Adrenal gland (tissue), 9 donors: ENCODE measurements at regions not wholly inside any gene's neighbourhood (a gene's known extent, or its start where the extent isn't known, plus 50 kb on each side); places are given as distances from the start of the nearest gene placed in this dataset.

Experiments used
- DNase-seq, 7 donors: peaks; one replicate each; pipeline ENCODE4 v3.0.0-alpha.2; 2019 to 2020
- H3K27ac ChIP-seq, 5 donors: fragments of 200-600 bp; sonication (generic) in 4 of 5; 1 replicate in 3 of 5; 2 replicates in 2 of 5; pipeline versions ENCODE4 v1.5.1 to v1.8.0; 2016 to 2020; ENCODE audit warnings: mild to moderate bottlenecking in 1 of 5
- H3K27me3 ChIP-seq: fragments of 200-600 bp; 2 replicates; pipeline ENCODE4 v1.8.0; 2021
- H3K36me3 ChIP-seq, 2 donors: fragments of 200-600 bp; replicated peaks in 1 of 2; 1 replicate in 1 of 2; 2 replicates in 1 of 2; pipeline versions ENCODE4 v1.5.1 to v1.8.0; 2018 to 2022
- H3K4me1 ChIP-seq, 2 donors: fragments of 200-600 bp; replicated peaks in 1 of 2; 1 replicate in 1 of 2; 2 replicates in 1 of 2; pipeline versions ENCODE4 v1.5.1 to v1.8.0; 2018 to 2021
- H3K4me3 ChIP-seq, 4 donors: fragments of 200-600 bp; sonication (generic) in 3 of 4; one replicate each; pipeline ENCODE4 v1.5.1; 2016 to 2018
- H3K9me3 ChIP-seq, 3 donors: fragments of 200-600 bp; sonication (generic) in 1 of 3; replicated peaks in 1 of 3; 1 replicate in 2 of 3; 2 replicates in 1 of 3; pipeline versions ENCODE4 v1.5.1 to v1.8.0; 2016 to 2021
- CTCF ChIP-seq, 6 experiments: fragments of 450-650 bp in 4 of 6; fragments of 200-600 bp in 2 of 6; sonication (generic) in 1 of 6; IDR thresholded peaks; 1 replicate in 5 of 6; 2 replicates in 1 of 6; pipeline versions ENCODE4 v1.5.1 to v1.8.0; 2016 to 2021; ENCODE audit warnings: antibody characterized with exemption in 6 of 6, mild to moderate bottlenecking in 2 of 6, moderate library complexity in 1 of 6
- POLR2A ChIP-seq, 2 donors: fragments of 450-650 bp; IDR thresholded peaks; one replicate each; pipeline ENCODE4 v1.6.1; 2017; ENCODE audit warnings: antibody characterized with exemption in 2 of 2, mild to moderate bottlenecking in 2 of 2, moderate library complexity in 1 of 2
- WGBS, 4 donors: extraction: QIAGEN DNeasy Blood & Tissue Kit in 2 of 4; methylation state at CpG; one replicate each; pipeline versions ENCODE4 v1.1.5 to v1.1.7; 2013 to 2017; 5-methylcytosine and 5-hydroxymethylcytosine counted together
- intact Hi-C, 2 donors: fragments of 100-400 bp; cut with DNase I; formaldehyde crosslinking; loops; one replicate each; pipeline versions ENCODE4 v1.14.1 to v1.15.0; 2022 to 2023
- donor health status: healthy with polysubstance abuse.
- donor health status: Bipolar disorder and iron deficiency.
- donor health status: DM: yes; HTN: yes; CAD: no.
- donor health status: DM: no; HTN: no; CAD: no.
- donor health status: DM: no; HTN: no; CAD: no.

GRCh38 chr2:126299469-126299976 is 356.4 kb upstream of the GYPC start:
- H3K4me3 ChIP-seq, result no peak overlapping the region
- H3K27ac ChIP-seq, result no peak overlapping the region
- H3K4me1 ChIP-seq, result no peaks in the 10 kb centered on the region
- no peak for DNase-seq
- no peak for TF ChIP-seq POLR2A (IDR thresholded peaks at IDR 0.05)
- TF ChIP-seq CTCF (IDR thresholded peaks at IDR 0.05), result no peak
- WGBS, 4 donors, result 86 to 96% (median 89%) methylated on average over 2 of the region's 2 CpGs
- no peaks in the 10 kb centered on the region for H3K36me3 ChIP-seq
- H3K27me3 ChIP-seq, result no peaks in the 10 kb centered on the region
- intact Hi-C loops, result no loop called here
- no peaks in the 10 kb centered on the region for H3K9me3 ChIP-seq

- Histone ChIP-seq H3K27me3 (no peaks in the 10 kb centered on the region), H3K4me1 (no peaks in the 10 kb centered on the region), H3K36me3 (no peaks in the 10 kb centered on the region), H3K9me3 (no peaks in the 10 kb centered on the region), H3K4me3 (no peak overlapping the region), H3K27ac (no peak overlapping the region)
- intact Hi-C loops, result no loop called here
- WGBS, 4 donors, result 62 to 88% (median 82%) methylated on average over 1 of the region's 1 CpG
- no peak for DNase-seq
- no peak for TF ChIP-seq CTCF (IDR thresholded peaks at IDR 0.05)
- TF ChIP-seq POLR2A (IDR thresholded peaks at IDR 0.05), result no peak
Observed at GRCh38 chr2:126300348-126300747, 355.6 kb upstream of the GYPC start.

- intact Hi-C loops, result no loop called here
- TF ChIP-seq CTCF (IDR thresholded peaks at IDR 0.05), result no peak
- no peak for TF ChIP-seq POLR2A (IDR thresholded peaks at IDR 0.05)
- 39 to 50% (median 46%) methylated on average over 3 of the region's 3 CpGs for WGBS, 4 donors
Observed at GRCh38 chr2:126302043-126302442, 353.9 kb upstream of the GYPC start.

GRCh38 chr2:126303113-126303512 is 352.8 kb upstream of the GYPC start:
- peak in 1 of 7 donors; percentile 61 for DNase-seq
- Histone ChIP-seq H3K9me3 (no peaks in the 10 kb centered on the region), H3K4me3 (no peak overlapping the region), H3K36me3 (no peaks in the 10 kb centered on the region), H3K27me3 (no peaks in the 10 kb centered on the region), H3K4me1 (no peaks in the 10 kb centered on the region), H3K27ac (no peak overlapping the region)
- intact Hi-C loops, result no loop called here
- 60 to 72% (median 66%) methylated on average over 5 of the region's 5 CpGs for WGBS, 4 donors
- no peak for TF ChIP-seq POLR2A (IDR thresholded peaks at IDR 0.05)
- no peak for TF ChIP-seq CTCF (IDR thresholded peaks at IDR 0.05)

More at GRCh38 chr2:126302043-126302442, 353.9 kb upstream of the GYPC start:
- H3K27me3 ChIP-seq, result no peaks in the 10 kb centered on the region
- no peak overlapping the region for H3K27ac ChIP-seq
- no peak for DNase-seq
- H3K4me3 ChIP-seq, result no peak overlapping the region
- no peaks in the 10 kb centered on the region for H3K9me3 ChIP-seq
- no peaks in the 10 kb centered on the region for H3K4me1 ChIP-seq
- no peaks in the 10 kb centered on the region for H3K36me3 ChIP-seq
